ENCODE measurements at regions not wholly inside any gene's neighbourhood (a gene's known extent, or its start where the extent isn't known, plus 50 kb on each side); places are given as distances from the start of the nearest gene placed in this dataset.

GRCh38 chr16:50944436-50944835 is 202.6 kb downstream of the CYLD start:
- Histone ChIP-seq H3K4me3 (replicated peaks; ENCODE audit: low read depth, low read length) (no peak overlapping the region), H3K27me3 (replicated peaks; ENCODE audit: control insufficient read depth, insufficient read depth, low read length) (no peaks in the 10 kb centered on the region; the same call in 1 of the 2 replicates), H3K36me3 (ENCODE audit: control insufficient read depth, insufficient read depth, low read length) (no peaks in the 10 kb centered on the region)
- no peak for DNase-seq (ENCODE audit: extremely low read depth, insufficient read length)
- TF ChIP-seq CTCF (IDR thresholded peaks at IDR 0.05; ENCODE audit: insufficient read depth, low read length, poor library complexity, severe bottlenecking) = no peak

- no peak for DNase-seq (ENCODE audit: extremely low read depth, insufficient read length)
- H3K4me3 ChIP-seq (replicated peaks; ENCODE audit: low read depth, low read length) = no peak overlapping the region
- no peaks in the 10 kb centered on the region for H3K36me3 ChIP-seq (ENCODE audit: control insufficient read depth, insufficient read depth, low read length)
- no peak for TF ChIP-seq CTCF (IDR thresholded peaks at IDR 0.05; ENCODE audit: insufficient read depth, low read length, poor library complexity, severe bottlenecking)
- no peaks in the 10 kb centered on the region; the same call in 1 of the 2 replicates for H3K27me3 ChIP-seq (replicated peaks; ENCODE audit: control insufficient read depth, insufficient read depth, low read length)
Observed at GRCh38 chr16:50944033-50944432, 202.1 kb downstream of the CYLD start.

GRCh38 chr16:50942143-50942542 is 200.3 kb downstream of the CYLD start:
- Histone ChIP-seq H3K27me3 (replicated peaks; ENCODE audit: control insufficient read depth, insufficient read depth, low read length) (no peaks in the 10 kb centered on the region; the same call in 1 of the 2 replicates), H3K4me3 (replicated peaks; ENCODE audit: low read depth, low read length) (no peak overlapping the region), H3K36me3 (ENCODE audit: control insufficient read depth, insufficient read depth, low read length) (no peaks in the 10 kb centered on the region)
- DNase-seq (ENCODE audit: extremely low read depth, insufficient read length) = no peak
- no peak for TF ChIP-seq CTCF (IDR thresholded peaks at IDR 0.05; ENCODE audit: insufficient read depth, low read length, poor library complexity, severe bottlenecking)

GRCh38 chr16:50941681-50942080 is 199.8 kb downstream of the CYLD start:
- Histone ChIP-seq H3K4me3 (replicated peaks; ENCODE audit: low read depth, low read length) (no peak overlapping the region), H3K36me3 (ENCODE audit: control insufficient read depth, insufficient read depth, low read length) (no peaks in the 10 kb centered on the region), H3K27me3 (replicated peaks; ENCODE audit: control insufficient read depth, insufficient read depth, low read length) (no peaks in the 10 kb centered on the region; the same call in 1 of the 2 replicates)
- no peak for DNase-seq (ENCODE audit: extremely low read depth, insufficient read length)
- no peak for TF ChIP-seq CTCF (IDR thresholded peaks at IDR 0.05; ENCODE audit: insufficient read depth, low read length, poor library complexity, severe bottlenecking)

GRCh38 chr16:50940275-50940854 is 198.5 kb downstream of the CYLD start:
- DNase-seq (ENCODE audit: extremely low read depth, insufficient read length) = no peak
- no peaks in the 10 kb centered on the region for H3K36me3 ChIP-seq (ENCODE audit: control insufficient read depth, insufficient read depth, low read length)
- no peaks in the 10 kb centered on the region; the same call in 1 of the 2 replicates for H3K27me3 ChIP-seq (replicated peaks; ENCODE audit: control insufficient read depth, insufficient read depth, low read length)
- H3K4me3 ChIP-seq (replicated peaks; ENCODE audit: low read depth, low read length) = no peak overlapping the region
- TF ChIP-seq CTCF (IDR thresholded peaks at IDR 0.05; ENCODE audit: insufficient read depth, low read length, poor library complexity, severe bottlenecking) = no peak

- Histone ChIP-seq H3K27me3 (replicated peaks; ENCODE audit: control insufficient read depth, insufficient read depth, low read length) (no peaks in the 10 kb centered on the region; the same call in none of the 2 replicates), H3K4me3 (replicated peaks; ENCODE audit: low read depth, low read length) (no peak overlapping the region), H3K36me3 (ENCODE audit: control insufficient read depth, insufficient read depth, low read length) (no peaks in the 10 kb centered on the region)
- no peak for TF ChIP-seq CTCF (IDR thresholded peaks at IDR 0.05; ENCODE audit: insufficient read depth, low read length, poor library complexity, severe bottlenecking)
- no peak for DNase-seq (ENCODE audit: extremely low read depth, insufficient read length)
Observed at GRCh38 chr16:50939356-50939755, 197.5 kb downstream of the CYLD start.

Measured in GM06990 (cell line).